ENCODE measurements at regions not wholly inside any gene's neighbourhood (a gene's known extent, or its start where the extent isn't known, plus 50 kb on each side); places are given as distances from the start of the nearest gene placed in this dataset.

DNA sequence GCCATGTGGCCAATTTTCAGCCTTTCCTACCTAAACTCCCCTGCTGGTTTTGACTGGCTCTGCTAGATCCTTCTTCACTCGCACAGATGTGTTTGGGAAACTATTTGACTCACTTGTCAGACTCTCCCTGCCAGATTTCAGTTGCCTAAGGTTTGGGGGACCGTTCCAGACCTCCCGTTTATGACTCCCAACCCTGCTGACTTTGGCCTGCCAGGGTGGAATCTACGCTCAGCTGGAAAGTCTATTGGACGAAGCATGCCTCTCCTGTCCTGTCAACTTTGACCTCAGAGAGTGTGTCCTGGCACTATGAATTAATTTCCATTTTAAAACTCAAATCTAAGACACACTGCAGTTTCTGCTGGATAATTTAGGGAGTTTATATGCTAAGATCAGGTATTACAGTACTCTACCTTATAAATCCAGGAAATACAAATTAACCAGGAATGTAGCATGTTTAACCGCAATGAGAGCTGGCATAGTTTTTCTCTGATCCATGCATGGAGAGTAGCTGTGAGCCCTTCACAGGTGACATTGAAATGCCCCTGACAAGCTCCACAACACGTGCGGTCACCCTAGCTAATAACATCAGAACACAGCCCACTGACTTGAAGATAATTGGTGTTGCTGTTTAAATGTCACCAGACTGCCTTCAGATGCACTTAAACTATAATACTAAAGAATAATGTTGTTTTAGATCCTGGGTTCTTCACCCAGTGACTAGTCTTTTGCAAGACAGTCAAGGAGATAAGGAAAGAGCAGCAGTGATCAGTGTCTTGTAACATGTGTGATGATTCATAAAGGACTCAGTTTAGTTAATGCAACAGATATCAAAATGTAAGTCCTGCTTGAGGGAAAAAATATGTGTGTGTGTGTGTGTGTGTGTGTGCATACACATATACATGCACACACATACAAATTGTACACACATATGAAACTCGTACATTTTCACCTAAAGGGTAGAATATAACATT lies 223.0 kb upstream of the MCTP2 start:
- DNase-seq (ENCODE audit: low read depth), result no peak

DNA sequence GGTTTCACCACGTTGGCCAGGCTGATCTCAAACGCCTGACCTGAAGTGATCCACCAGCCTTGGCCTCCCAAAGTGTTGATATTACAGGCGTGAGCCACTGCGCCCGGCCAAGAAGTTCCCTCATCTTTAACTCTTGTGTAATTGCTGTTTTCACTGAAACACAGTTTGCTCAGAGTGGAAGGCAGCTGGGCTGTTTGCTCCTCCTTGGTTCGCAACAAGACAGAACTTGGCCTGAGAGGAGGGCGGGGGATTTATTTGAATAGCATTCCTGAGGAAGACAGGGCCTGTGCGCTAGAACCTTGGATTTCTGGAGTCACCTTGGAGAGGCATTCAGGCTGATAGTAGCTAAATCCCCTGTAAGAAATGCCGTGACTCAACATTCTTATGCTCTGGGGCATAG lies 226.7 kb upstream of the MCTP2 start:
- no peak for DNase-seq (ENCODE audit: low read depth)

DNA sequence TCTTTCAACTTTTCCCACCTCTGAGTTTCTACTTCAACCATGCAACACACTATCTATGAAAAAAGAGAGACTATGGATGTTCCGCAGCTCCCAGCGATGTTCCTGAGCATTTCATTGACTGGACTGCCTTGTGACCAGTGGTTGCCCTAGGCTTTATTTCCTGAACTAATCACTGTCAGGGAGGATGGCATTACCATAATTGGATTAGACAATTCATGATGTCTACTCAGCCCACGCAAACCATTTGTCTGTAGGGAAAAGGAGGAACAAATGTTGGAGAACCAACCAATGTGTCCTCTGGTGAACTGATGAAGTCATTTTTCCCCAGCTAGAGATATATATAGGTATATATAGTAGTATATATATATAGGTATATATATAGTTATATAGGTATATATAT lies 229.3 kb upstream of the MCTP2 start:
- DNase-seq (ENCODE audit: low read depth), result no peak

DNA sequence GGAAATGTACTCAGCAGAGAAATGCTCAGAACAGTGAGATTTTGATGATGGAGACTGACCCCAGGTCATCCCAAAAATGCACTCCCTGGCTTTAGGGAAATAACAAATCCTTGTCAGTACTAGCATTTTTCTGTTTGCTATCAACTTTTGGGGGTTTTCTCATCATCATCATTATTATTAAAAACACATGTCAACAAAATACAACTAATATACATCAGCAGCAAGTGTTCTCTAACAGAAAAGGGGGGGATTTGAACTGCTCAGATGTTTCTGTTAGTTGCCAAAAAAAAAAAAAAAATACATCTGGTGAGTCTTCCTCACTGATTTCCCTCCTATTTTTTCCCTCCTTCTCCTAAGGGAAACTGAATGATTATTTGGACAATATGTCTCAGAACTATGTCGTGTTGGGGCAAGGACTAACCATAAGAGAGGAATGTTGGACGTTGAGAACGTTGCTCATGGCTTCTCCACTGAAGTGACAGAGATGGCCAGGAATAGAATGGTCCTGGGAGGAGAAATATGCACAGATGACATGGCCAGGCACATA lies 230.0 kb upstream of the MCTP2 start:
- no peak for DNase-seq (ENCODE audit: low read depth)

DNA sequence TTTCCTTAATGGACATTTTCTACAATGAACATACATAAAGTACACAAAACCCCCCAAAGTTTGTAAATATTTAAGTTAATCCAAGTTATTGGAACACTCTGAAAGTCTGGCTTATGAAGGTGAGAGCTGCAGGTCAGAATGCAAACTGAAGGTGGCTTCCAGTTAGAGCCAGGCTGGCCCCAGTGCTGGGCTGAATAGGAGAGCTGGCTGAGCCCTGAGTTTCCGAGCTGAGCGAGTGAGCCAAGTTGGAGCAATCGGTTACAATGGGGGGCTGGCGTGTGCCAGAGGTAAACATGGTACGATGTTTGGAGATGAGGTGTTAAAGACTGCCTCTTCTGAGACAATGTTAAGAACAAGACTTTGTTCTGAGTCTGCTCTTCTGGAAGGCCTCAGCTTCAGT lies 230.8 kb upstream of the MCTP2 start:
- DNase-seq (ENCODE audit: low read depth), result no peak

DNA sequence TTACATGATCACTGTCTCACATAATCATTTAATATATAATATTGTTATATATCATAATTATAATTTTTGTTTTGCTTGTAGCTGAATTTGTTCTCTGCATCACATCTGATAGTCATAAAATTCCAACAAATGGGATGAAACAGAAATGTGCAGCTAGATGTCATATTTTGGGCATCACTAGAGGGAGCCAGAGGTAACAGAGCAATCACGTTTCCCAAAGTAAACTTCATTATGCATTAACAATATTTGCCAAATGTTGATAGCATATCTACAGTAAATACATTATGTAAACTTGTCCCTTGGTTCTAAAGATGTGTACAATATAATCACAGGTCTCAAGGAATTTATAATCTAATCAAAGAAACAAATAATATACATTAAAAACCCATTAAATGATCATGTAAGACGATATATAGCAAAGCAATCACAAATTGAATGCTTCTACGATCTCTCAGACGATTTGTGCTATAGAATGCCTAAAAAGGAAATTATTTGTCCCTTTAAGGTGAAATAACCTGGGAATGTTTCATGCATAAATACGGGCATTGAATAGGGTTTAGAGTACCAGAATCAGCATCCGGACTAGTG lies 234.2 kb upstream of the MCTP2 start:
- peak; percentile 22 for DNase-seq (ENCODE audit: low read depth)

DNA sequence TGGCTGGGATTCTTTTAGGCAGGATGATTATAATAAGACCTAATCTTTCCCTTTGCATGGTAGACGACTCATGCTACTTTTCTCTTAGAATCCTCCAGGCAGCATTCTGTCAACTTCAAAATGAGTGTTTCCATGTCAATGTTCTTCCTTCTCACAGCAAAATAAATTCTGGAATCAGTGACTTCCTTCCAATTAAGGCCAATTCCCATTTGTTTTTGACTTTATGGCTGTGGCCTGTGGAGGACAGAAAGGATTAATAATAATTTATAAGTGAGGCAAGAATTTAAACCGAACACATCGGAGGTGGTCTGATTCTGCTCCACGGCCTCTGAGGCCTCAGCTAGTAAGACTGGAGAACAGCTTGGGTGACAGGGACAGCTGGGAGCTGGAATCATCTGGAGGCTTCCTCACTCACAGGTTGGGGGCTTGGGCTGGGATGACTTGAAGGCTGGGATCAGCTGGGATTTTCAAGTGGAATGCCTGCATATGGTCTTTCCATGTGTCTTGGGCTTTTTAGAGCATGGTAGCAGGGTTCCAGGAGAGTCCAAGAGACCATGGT lies 241.8 kb upstream of the MCTP2 start:
- no peak for DNase-seq (ENCODE audit: low read depth)

DNA sequence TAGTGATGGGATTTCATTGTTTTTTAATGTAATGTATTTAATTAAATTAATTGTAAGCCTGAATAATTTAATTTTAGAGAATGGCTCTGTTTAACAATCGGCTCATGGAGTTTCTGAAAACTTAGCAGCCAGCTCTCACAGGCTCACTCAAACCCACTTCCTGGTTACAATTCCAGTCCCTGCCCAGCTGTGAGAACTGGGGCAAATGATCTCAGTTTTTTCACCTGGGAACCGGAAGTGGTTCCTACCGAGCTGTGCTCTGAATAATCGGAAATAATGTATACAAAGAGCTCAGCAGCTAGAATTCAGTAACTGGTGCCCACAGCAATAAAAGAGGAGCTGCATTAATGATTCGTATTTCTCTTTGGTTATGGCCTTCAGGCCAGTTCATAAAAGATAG lies 244.3 kb upstream of the MCTP2 start:
- DNase-seq (ENCODE audit: low read depth), result no peak

DNA sequence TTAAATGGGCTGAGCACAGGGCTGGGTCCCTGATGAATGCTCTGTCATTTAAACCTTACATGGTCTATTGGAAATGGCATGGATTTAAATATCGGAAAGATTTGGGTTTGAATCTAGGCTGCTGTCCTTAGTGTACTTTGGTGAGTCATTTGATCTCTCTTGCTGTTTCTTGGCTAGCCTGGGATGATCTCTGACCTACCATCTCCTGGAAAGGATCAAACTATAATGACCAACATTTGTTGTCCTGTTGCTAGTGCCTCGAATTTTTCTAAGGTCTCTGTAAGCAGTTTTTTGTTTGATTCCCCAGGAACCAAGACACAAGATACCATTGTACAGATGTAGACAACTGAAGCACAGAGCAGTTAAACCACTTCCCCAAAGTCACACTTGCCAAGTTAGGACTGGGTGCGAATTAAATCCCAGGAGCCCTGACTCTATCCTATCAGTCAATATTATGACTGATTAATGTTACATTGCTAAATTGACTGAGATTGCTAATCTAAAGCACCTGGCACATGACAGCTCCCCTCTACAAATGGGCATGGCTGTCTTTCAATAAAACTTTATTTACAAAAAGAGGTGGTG lies 244.9 kb upstream of the MCTP2 start:
- DNase-seq (ENCODE audit: low read depth), result no peak

DNA sequence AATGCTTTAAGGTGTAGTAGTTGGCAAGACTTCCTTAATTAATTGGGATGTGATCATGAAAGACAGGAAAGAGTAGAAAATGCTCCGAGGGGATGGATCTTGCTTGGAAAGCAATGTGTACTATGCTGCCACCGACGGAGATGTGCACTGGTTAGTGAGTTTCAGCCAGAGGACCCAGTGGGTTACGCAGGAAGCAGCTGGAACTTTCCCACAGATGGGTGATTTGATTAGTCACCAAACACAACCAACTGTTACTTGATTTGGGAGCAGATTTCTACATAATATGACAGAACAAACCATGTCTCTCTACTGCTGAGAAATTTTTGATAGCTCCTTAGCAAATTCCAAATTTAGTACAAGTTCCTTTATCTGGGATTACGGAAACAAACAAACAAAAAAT lies 245.4 kb upstream of the MCTP2 start:
- no peak for DNase-seq (ENCODE audit: low read depth)

DNA sequence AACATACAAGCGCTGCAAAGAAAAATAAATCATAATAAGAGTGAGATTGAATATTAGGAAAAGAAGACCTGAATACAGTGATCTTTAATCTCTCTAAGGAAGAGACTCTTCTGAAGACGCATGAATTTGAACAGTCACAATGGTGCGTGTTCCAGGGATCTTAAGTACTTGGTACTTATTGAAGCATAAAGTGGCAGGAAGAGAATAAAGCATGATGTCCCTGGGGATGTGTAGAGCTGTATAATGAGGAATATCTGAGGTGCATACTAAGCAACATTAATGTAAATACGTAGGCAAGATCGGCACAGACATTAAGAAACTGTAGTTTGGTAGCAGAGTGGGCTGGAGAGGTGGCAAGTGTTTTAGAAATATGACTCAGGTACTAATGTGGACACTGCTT lies 246.2 kb upstream of the MCTP2 start:
- no peak for DNase-seq (ENCODE audit: low read depth)

DNA sequence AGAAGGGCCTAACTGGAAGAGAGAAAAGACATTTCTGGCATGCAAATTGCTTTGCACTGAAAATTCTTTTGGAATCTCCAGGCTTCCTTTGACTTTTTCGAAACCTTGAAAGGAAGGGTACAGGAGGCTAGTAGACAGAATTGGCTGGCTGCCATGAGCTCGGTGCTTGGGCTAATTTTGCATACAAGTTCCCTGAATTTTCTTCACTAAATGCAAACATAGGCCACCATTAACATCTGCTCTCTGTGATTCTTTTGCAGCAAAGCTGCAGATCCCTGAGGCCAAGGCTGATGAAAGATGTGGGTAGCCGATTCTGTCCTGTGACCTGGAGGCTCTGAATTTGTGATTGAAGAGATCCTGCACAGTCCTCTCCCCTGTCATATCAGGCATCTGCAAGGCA lies 247.8 kb upstream of the MCTP2 start:
- DNase-seq (ENCODE audit: low read depth), result no peak

DNA sequence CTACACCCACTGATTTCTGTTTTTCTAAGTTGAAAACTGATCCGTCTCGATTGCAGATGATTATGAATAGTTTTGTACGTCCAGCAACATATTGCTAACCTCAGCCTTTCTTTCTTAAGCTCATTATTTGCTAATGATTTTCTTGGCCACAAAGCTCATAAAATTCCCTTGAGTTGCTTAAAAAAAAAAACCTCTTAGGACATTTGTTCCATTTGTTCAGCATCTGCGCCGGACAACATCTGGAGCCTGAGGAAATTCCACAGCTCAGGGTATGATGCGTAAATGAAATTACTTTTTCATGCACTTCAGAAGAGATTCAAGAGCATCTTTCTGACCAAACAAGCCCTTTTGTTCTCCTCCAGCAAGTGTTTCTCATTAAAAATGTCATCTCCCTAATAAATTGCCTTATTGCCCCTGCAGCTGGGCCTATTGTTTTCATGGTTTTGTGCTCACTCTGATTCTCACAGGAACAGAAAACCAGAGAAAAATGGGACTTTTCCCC lies 249.1 kb upstream of the MCTP2 start:
- no peak for DNase-seq (ENCODE audit: low read depth)

DNA sequence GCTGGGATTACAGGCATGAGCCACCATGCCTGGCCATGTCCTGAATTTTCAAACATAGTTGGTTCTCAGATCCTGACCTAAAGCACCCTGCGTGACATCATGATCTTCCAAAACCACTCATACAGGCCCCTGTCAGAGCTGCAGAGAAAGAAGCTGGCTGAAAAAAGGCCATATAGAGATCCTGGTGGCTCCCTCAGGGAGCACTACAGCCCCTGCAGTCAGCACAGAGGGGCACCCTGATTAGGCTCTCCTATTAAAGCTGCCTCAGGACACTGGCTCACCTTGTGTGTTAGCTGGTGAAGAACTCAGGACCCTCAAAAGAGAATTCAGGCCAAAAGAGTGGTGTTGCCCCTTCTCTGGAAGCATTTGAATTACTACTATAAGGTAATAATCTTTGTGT lies 249.7 kb upstream of the MCTP2 start:
- DNase-seq (ENCODE audit: low read depth), result no peak

DNA sequence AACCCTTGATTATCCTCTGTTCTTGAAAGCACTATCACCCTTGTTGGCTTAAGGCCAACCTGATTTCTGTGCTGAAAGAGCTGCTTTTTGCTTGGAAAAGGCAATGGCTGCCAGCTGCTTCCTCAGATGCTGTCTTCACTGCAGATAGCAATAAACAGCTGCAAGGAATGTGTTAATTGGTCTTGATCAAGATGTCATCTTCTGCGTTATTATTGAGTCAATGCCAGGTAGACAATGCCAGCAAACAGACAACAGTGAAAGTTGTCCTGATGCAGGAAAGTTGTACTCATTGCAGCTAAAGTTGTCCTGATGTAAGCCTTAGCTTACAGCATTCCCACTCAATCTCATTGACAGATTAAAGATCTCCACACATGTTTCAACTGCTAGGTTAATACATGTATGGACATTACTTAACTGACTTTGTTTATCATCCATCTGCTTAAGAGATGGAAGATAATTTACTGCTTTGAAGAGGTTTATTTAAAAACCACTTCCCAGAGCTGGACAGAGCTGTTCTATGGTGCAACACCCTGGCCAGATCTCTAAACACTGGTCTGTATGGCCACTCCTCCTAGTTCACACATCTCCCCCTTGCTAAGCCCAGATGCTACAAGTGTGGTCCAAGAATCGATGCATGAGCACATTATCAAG lies 251.0 kb upstream of the MCTP2 start:
- DNase-seq (ENCODE audit: low read depth), result no peak

DNA sequence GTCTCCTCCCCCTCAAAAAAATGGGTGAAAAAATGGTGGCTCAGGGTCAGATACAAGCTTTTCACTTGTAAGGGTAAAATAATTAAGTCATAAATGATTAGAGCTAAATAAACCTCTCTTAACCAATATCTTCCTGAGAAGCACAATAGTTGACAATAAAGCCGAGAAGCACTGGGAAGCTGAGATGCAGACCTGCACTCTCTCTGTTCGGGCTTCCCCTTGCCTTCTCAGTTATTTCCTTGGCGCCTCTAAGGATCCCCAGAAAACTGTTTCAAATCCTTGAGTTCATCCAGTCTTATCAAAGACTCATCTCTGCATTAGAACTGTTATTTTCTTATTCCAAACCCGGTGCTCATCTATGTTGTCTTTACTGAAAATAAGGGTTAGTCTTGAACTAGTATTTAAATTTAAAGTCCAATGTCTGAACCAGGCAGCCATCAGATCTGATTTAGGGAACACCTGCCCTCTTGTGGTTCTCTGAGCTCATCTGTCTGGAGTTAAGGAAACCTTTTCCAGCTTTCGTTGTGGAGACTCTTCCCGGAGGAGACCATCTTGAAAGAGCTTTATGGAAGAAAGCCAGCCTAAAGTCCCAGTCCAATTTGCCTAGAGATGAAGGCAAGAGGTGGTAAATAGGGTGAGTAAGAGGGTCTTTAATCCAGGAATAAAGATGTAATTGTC lies 256.4 kb upstream of the MCTP2 start:
- DNase-seq (ENCODE audit: low read depth), result peak; percentile 4

DNA sequence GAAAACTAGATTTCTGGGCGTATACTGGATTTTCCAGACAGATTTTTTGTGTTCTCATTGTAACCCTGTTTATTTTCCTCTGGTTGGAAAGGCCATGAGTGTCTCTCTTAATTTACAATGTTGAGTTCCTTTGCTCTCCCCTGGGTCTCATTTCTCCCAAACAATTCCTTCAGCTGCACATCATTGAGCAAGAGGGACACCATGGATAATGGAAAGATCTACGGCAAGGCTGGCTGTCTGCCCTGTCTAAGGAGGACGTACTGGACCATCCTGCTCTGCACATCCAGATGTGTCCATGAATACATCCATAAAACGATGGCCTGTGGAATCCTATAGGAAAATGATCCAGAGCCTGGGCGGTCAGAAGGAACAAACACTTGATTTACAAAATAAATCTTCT lies 258.1 kb upstream of the MCTP2 start:
- DNase-seq (ENCODE audit: low read depth), result no peak

DNA sequence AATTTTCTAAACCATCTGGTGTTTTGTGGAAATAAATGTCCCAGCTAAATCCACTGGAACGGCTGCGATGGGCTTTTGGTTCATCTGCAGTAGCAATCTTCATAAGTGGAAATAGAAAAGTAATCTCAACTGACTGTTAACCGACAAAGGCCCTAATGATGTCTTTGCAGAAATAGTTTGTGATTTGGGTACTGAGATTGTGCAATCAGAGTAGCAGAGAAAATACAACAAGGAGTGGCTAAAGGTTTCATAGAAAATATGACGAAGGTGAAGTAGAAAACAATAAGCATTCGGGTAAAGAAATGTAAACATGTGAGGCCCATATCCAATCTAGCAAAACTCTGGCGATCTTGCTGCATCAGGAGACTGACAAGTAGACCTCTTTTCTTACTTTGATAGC lies 262.6 kb upstream of the MCTP2 start:
- no peak for DNase-seq (ENCODE audit: low read depth)

DNA sequence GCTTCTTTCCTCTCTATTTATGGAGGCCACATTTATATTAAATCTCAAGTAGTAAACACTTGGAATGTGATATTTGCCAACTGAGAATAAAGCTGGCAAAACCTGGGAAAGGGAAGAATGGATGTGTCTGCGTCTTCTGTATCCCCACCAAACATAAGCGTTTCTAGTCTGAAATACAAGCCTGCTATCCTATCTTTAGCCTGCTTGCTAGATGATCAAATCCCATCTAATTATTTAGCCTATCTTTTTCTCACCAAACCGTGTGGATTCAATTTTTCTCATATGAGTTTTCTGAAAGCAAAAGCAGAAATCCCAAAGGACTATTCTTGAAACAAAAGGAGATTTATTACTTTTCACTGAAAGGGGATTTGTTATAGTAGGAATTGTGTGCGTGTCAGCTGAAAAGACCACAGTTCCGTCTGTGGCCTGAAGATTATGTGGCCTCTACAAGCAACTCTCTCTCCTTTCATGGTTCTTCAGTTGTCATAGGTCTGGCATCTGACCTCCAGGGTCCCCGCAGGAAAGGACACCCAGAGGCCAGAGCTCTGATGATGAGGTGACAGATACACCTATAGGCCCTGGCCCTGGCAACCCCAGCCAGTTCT lies 266.0 kb upstream of the MCTP2 start:
- DNase-seq (ENCODE audit: low read depth), result no peak

DNA sequence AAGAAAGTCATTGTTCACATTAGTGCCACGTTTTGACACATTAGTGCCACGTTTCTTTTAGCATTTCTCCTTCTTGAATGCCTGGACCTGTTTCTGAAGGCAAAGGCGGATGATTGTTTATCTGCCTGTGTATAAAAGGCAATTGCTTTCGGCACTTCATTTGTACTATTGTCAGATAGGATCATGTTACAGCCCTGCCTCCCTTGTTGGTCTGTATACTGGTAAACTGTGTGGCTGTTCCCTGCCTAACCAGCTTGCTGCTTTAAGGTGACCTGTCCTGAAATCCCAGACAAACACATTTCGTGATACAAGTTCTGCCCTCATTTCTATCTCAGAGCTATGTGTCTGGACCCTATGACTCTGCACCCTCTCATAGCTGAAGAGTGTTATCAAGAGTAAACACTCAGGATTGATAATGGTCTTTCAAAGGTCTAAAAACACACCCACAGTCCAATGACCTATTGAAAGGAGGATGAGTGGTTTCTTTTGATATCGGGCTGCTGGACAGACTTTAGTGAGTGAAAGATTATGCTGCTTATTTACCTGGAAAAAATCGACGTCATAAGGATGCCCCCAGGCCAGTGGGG lies 276.3 kb upstream of the MCTP2 start:
- no peak for DNase-seq (ENCODE audit: low read depth)

DNA sequence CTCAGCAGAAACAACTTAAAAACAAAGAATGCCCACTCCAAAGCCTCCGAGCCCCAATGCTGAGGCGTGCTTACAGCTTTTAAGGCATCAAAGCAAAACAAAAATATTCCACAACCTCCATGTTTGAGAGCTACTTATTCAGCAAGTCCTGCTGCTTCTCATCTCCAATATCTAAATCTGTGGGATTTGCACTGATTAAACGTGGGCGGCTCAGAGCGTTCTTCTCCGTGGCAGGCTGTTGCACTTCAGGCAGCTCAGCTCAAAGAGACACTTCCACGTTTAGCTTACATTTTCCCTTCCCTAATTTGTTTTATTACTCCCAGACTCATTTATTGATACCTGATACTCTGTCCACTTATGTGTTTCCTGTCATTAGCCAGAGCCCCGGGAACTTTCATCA lies 282.6 kb upstream of the MCTP2 start:
- no peak for DNase-seq (ENCODE audit: low read depth)

All from EH (cell line).